Suprapubic skin (tissue), 4 donors: ENCODE measurements at regions not wholly inside any gene's neighbourhood (a gene's known extent, or its start where the extent isn't known, plus 50 kb on each side); places are given as distances from the start of the nearest gene placed in this dataset.

Source experiments
- DNase-seq, 2 donors: peaks; one replicate each; pipeline ENCODE4 v3.0.0-alpha.2; 2019; ENCODE audit warnings: low spot score in 2 of 2
- H3K27ac ChIP-seq: fragments of 200-600 bp; sonication (generic); one replicate; pipeline ENCODE4 v1.5.1; 2019
- H3K27me3 ChIP-seq: fragments of 200-600 bp; sonication (generic); one replicate; pipeline ENCODE4 v1.5.1; 2019
- H3K36me3 ChIP-seq: fragments of 200-600 bp; sonication (generic); one replicate; pipeline ENCODE4 v1.5.1; 2019
- H3K4me1 ChIP-seq: fragments of 200-600 bp; sonication (generic); one replicate; pipeline ENCODE4 v1.5.1; 2019
- H3K4me3 ChIP-seq: fragments of 200-600 bp; sonication (generic); one replicate; pipeline ENCODE4 v1.5.1; 2019; ENCODE audit warnings: mild to moderate bottlenecking
- H3K9me3 ChIP-seq: fragments of 200-600 bp; sonication (generic); one replicate; pipeline ENCODE4 v1.5.1; 2019
- CTCF ChIP-seq, 2 donors: fragments of 200-600 bp in 1 of 2; fragments of 450-650 bp in 1 of 2; sonication (generic) in 1 of 2; IDR thresholded peaks; one replicate each; pipeline ENCODE4 v1.5.1; 2016 to 2019; ENCODE audit warnings: antibody characterized with exemption in 2 of 2, mild to moderate bottlenecking in 1 of 2, moderate library complexity in 1 of 2
- EP300 ChIP-seq: sonication (generic); formaldehyde crosslinking; IDR thresholded peaks from one replicate; pipeline ENCODE4 v1.6.1; 2017; ENCODE audit warnings: antibody characterized with exemption
- POLR2A ChIP-seq, 2 donors: fragments of 450-650 bp; IDR thresholded peaks; one replicate each; pipeline ENCODE4 v1.6.1; 2017; ENCODE audit warnings: antibody characterized with exemption in 2 of 2, mild to moderate bottlenecking in 2 of 2, moderate library complexity in 2 of 2
- POLR2AphosphoS5 ChIP-seq, 3 donors: sonication (generic); formaldehyde crosslinking; IDR thresholded peaks; one replicate each; pipeline ENCODE4 v1.6.1; 2017; ENCODE audit warnings: antibody characterized with exemption in 3 of 3
- WGBS: methylation state at CpG from one replicate; pipeline ENCODE4 v1.1.5; 2018; 5-methylcytosine and 5-hydroxymethylcytosine counted together

GRCh38 chr4:155005395-155006090 is 202.9 kb upstream of the NPY2R start:
- WGBS, result 67% methylated on average over 5 of the region's 5 CpGs
- TF ChIP-seq POLR2A (IDR thresholded peaks at IDR 0.05) (no peak), CTCF (IDR thresholded peaks at IDR 0.05) (no peak), POLR2AphosphoS5 (IDR thresholded peaks at IDR 0.05) (no peak), EP300 (no peak)
- DNase-seq, result no peak
- Histone ChIP-seq H3K27ac (peak overlapping the region; percentile 18), H3K9me3 (no peaks in the 10 kb centered on the region), H3K36me3 (no peaks in the 10 kb centered on the region), H3K4me1 (no peaks in the 10 kb centered on the region), H3K27me3 (no peaks in the 10 kb centered on the region), H3K4me3 (no peak overlapping the region)

- H3K27me3 ChIP-seq, result no peaks in the 10 kb centered on the region
- H3K4me3 ChIP-seq, result no peak overlapping the region
- H3K36me3 ChIP-seq, result no peaks in the 10 kb centered on the region
- TF ChIP-seq POLR2AphosphoS5 (IDR thresholded peaks at IDR 0.05) (no peak), CTCF (IDR thresholded peaks at IDR 0.05) (no peak), POLR2A (IDR thresholded peaks at IDR 0.05) (no peak), EP300 (no peak)
- no peak for DNase-seq
- H3K9me3 ChIP-seq, result no peaks in the 10 kb centered on the region
- 58% methylated on average over 1 of the region's 1 CpG for WGBS
- no peak overlapping the region for H3K27ac ChIP-seq
- no peaks in the 10 kb centered on the region for H3K4me1 ChIP-seq
These were observed 200.7 kb upstream of the NPY2R start for GRCh38 chr4:155007660-155008176.

GRCh38 chr4:155008389-155008788 is 200.0 kb upstream of the NPY2R start:
- Histone ChIP-seq H3K36me3 (no peaks in the 10 kb centered on the region), H3K27me3 (no peaks in the 10 kb centered on the region), H3K9me3 (no peaks in the 10 kb centered on the region), H3K4me1 (no peaks in the 10 kb centered on the region), H3K27ac (no peak overlapping the region), H3K4me3 (no peak overlapping the region)
- TF ChIP-seq CTCF (IDR thresholded peaks at IDR 0.05) (no peak), POLR2AphosphoS5 (IDR thresholded peaks at IDR 0.05) (no peak), EP300 (no peak), POLR2A (IDR thresholded peaks at IDR 0.05) (no peak)
- WGBS, result 68% methylated on average over 2 of the region's 2 CpGs
- DNase-seq, result no peak

GRCh38 chr4:155009288-155009687 is 199.1 kb upstream of the NPY2R start:
- H3K36me3 ChIP-seq, result no peaks in the 10 kb centered on the region
- H3K4me1 ChIP-seq, result no peaks in the 10 kb centered on the region
- H3K27ac ChIP-seq, result no peak overlapping the region
- no peak overlapping the region for H3K4me3 ChIP-seq
- no peaks in the 10 kb centered on the region for H3K27me3 ChIP-seq
- 69% methylated on average over 3 of the region's 3 CpGs for WGBS
- DNase-seq, result no peak
- TF ChIP-seq POLR2A (IDR thresholded peaks at IDR 0.05) (no peak), POLR2AphosphoS5 (IDR thresholded peaks at IDR 0.05) (no peak), CTCF (IDR thresholded peaks at IDR 0.05) (no peak), EP300 (no peak)
- no peaks in the 10 kb centered on the region for H3K9me3 ChIP-seq

- TF ChIP-seq POLR2A (IDR thresholded peaks at IDR 0.05) (no peak), EP300 (no peak), CTCF (IDR thresholded peaks at IDR 0.05) (no peak), POLR2AphosphoS5 (IDR thresholded peaks at IDR 0.05) (no peak)
- Histone ChIP-seq H3K27ac (peak overlapping the region; percentile 1), H3K9me3 (no peaks in the 10 kb centered on the region), H3K4me3 (no peak overlapping the region), H3K4me1 (no peaks in the 10 kb centered on the region), H3K36me3 (no peaks in the 10 kb centered on the region), H3K27me3 (no peaks in the 10 kb centered on the region)
- DNase-seq, result no peak
- WGBS, result 82% methylated on average over 7 of the region's 7 CpGs
These were observed 198.1 kb upstream of the NPY2R start for GRCh38 chr4:155010376-155010775.
